SU-DHL-6 (cell line): ENCODE measurements at regions not wholly inside any gene's neighbourhood (a gene's known extent, or its start where the extent isn't known, plus 50 kb on each side); places are given as distances from the start of the nearest gene placed in this dataset.

Source experiments
- H2AFZ ChIP-seq: fragments of 200-600 bp; sonication (generic); 2 replicates; pipeline ENCODE4 v1.6.1; 2014; ENCODE audit warnings: low read depth, mild to moderate bottlenecking, moderate library complexity, mixed read lengths, antibody characterized with exemption, low read length; ENCODE audit not compliant: severe bottlenecking
- H3F3A ChIP-seq: fragments of 200-600 bp; shearing (Covaris generic); 2 replicates; pipeline ENCODE4 v1.6.0; 2016; ENCODE audit warnings: antibody characterized with exemption, mild to moderate bottlenecking; ENCODE audit not compliant: insufficient read depth
- H3K27ac ChIP-seq: fragments of 200-600 bp; sonication (generic); 2 replicates; pipeline ENCODE4 v1.5.1; 2016; ENCODE audit warnings: low read depth, mild to moderate bottlenecking, low read length, moderate library complexity, mixed read lengths
- H3K27me3 ChIP-seq: fragments of 200-600 bp; sonication (generic), shearing (Covaris generic); 2 replicates; pipeline ENCODE4 v1.6.0; 2014; ENCODE audit warnings: mild to moderate bottlenecking, low read length
- H3K36me3 ChIP-seq: fragments of 200-600 bp; sonication (generic); 2 replicates; pipeline ENCODE4 v1.6.1; 2014; ENCODE audit warnings: mild to moderate bottlenecking, low read length, mixed read lengths
- H3K4me2 ChIP-seq: fragments of 300-600, 200-600 bp; shearing (Covaris generic), sonication (generic); 2 replicates; pipeline ENCODE4 v1.6.0; 2014; ENCODE audit warnings: low read length, low read depth, mild to moderate bottlenecking; ENCODE audit not compliant: poor library complexity, severe bottlenecking
- H3K4me3 ChIP-seq: fragments of 200-600 bp; sonication (generic); 2 replicates; pipeline ENCODE4 v1.5.1; 2014; ENCODE audit warnings: antibody characterized with exemption, low read length, mild to moderate bottlenecking, mixed read lengths; ENCODE audit not compliant: insufficient read depth, poor library complexity, severe bottlenecking
- H3K79me2 ChIP-seq: fragments of 200-600 bp; sonication (generic); 2 replicates; pipeline ENCODE4 v1.6.1; 2014; ENCODE audit warnings: mild to moderate bottlenecking, low read length, moderate library complexity; ENCODE audit not compliant: insufficient read depth
- H3K9ac ChIP-seq: fragments of 200-600 bp; sonication (generic); 2 replicates; pipeline ENCODE4 v1.7.0; 2014; ENCODE audit warnings: mild to moderate bottlenecking, low read length
- H3K9me2 ChIP-seq: fragments of 200-600 bp; sonication (generic); replicated peaks from 2 replicates; pipeline ENCODE4 v1.6.1; 2014; ENCODE audit warnings: low read length; ENCODE audit not compliant: insufficient read depth
- H3K9me3 ChIP-seq: fragments of 200-600 bp; sonication (generic); 2 replicates; pipeline ENCODE4 v1.6.1; 2014; ENCODE audit warnings: low read length, mixed read lengths; ENCODE audit not compliant: insufficient read depth
- H4K20me1 ChIP-seq: fragments of 200-600 bp; sonication (generic); 2 replicates; pipeline ENCODE4 v1.6.1; 2014; ENCODE audit warnings: low read depth, mild to moderate bottlenecking, antibody characterized with exemption, low read length, moderate library complexity, mixed read lengths
- CTCF ChIP-seq: fragments of 200-600 bp; sonication (generic); IDR thresholded peaks from one replicate; pipeline ENCODE4 v1.5.1; 2017; ENCODE audit warnings: antibody characterized with exemption, mild to moderate bottlenecking, low read length, moderate library complexity; ENCODE audit not compliant: insufficient read depth, poor library complexity, severe bottlenecking
- EZH2phosphoT487 ChIP-seq: fragments of 200-600 bp; sonication (generic), shearing (Covaris generic); conservative IDR thresholded peaks from 2 replicates; pipeline ENCODE4 v1.6.1; 2018; ENCODE audit warnings: mild to moderate bottlenecking, antibody characterized with exemption, low read length, moderate library complexity, mixed read lengths

DNA sequence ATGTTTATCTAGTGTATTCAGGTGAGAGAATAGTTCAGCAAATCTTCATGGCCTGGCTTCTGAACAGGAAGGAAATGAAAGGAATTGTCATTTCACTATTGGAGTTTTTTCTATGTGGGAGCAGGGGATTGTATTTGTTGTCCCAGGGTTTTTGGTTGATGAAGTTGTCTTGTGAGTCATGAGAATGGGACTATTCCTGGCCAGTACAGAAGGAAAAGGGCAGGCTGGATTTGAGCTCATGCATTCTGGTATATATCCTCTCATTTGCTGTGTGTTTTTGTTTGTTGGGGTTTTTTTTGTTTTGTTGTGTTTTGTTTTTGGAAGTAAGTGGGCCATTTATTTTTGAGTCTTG is 101.2 kb upstream of the MKLN1 start:
- Histone ChIP-seq H3K9me2 (no peaks in the 10 kb centered on the region), H4K20me1 (no peaks in the 10 kb centered on the region), H2AFZ (no peak overlapping the region), H3K4me2 (no peak overlapping the region), H3K79me2 (no peaks in the 10 kb centered on the region), H3F3A (peaks cover 4% of the 10 kb centered on the region; the same call in 1 of the 2 replicates), H3K36me3 (no peaks in the 10 kb centered on the region), H3K4me3 (no peak overlapping the region), H3K27ac (no peak overlapping the region), H3K9ac (no peak overlapping the region), H3K9me3 (no peaks in the 10 kb centered on the region), H3K27me3 (no peaks in the 10 kb centered on the region)
- TF ChIP-seq CTCF = no peak
- no peak for TF ChIP-seq EZH2phosphoT487

DNA sequence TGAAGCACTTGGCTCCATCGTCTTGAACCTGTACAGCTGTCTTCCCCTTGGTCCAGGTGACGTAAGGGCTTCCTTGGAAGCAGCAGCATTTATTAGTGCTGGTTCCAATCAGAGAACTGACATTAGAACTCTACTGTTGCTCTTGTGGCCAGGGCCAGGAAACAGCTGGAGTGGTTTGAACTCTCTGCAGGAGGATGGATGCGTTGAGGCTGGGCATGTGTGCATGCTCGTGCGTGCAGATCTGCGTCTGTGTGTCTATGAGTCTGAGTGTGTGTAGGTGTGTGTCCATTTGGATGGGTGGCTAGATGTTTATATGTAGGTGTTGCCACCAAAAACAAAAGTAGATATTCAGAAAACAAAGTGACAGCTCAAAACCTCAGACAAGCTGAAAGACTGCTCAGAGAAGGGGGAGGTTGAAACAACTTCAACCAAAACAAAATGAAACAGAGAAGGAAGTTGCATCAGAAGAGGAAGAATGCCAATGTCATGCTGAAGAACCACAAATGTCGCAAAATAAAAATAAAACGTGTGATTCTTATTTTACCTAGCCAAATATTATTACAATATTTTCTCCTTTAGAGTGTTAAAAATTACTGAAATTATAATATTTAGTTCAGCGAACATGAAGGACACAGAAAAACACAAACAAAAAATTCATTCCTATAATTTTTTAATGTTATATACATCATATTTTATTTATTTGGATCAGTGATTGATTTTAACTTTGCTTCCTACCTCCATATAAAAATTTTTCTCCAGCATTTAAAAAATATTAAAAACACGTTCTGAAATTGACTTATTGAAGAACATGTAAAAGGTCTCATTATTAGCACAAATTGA is 96.1 kb upstream of the MKLN1 start:
- Histone ChIP-seq H2AFZ (peak overlapping the region; percentile 31), H3K9ac (peak overlapping the region; percentile 20), H3K9me2 (no peaks in the 10 kb centered on the region), H4K20me1 (no peaks in the 10 kb centered on the region), H3K27me3 (no peaks in the 10 kb centered on the region), H3K27ac (peak overlapping the region; percentile 76), H3K36me3 (no peaks in the 10 kb centered on the region), H3F3A (peaks cover 15% of the 10 kb centered on the region; the same call in 1 of the 2 replicates), H3K4me2 (peak overlapping the region; percentile 85), H3K4me3 (peak overlapping the region; percentile 0), H3K9me3 (no peaks in the 10 kb centered on the region), H3K79me2 (no peaks in the 10 kb centered on the region)
- TF ChIP-seq CTCF (no peak), EZH2phosphoT487 (no peak)

DNA sequence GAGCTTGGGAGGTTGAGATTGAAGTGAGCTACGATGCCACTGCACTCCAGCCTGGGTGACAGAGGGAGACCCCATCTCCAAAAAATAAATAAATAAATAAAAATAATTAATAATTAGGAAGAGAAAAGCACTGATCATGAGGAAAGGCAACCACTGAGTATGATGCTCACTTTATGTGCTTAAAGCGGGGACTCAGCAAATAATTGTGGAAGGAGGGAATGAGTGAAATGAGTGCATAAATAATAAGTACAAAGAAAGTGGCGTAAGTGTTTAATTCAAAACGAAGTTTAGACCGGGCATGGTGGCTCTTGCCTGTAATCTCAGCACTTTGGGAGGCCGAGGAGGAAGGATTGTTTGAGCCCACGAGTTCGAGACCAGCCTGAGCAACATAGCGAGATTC is 94.9 kb upstream of the MKLN1 start:
- Histone ChIP-seq H3K4me3 (no peak overlapping the region), H2AFZ (peak overlapping the region; percentile 31), H4K20me1 (no peaks in the 10 kb centered on the region), H3K36me3 (no peaks in the 10 kb centered on the region), H3F3A (peaks cover 15% of the 10 kb centered on the region; the same call in 1 of the 2 replicates), H3K27ac (peak overlapping the region; percentile 76; the same call in 1 of the 2 replicates), H3K79me2 (no peaks in the 10 kb centered on the region), H3K4me2 (peak overlapping the region; percentile 85), H3K9me3 (no peaks in the 10 kb centered on the region), H3K9ac (no peak overlapping the region), H3K9me2 (no peaks in the 10 kb centered on the region), H3K27me3 (no peaks in the 10 kb centered on the region)
- TF ChIP-seq CTCF (no peak), EZH2phosphoT487 (no peak)
